Gastrocnemius medialis (tissue), 4 donors: ENCODE measurements at regions not wholly inside any gene's neighbourhood (a gene's known extent, or its start where the extent isn't known, plus 50 kb on each side); places are given as distances from the start of the nearest gene placed in this dataset.

ENCODE experiments used
- POLR2A ChIP-seq, 2 donors: fragments of 450-650 bp; IDR thresholded peaks; one replicate each; pipeline ENCODE4 v1.6.1; 2017; ENCODE audit warnings: antibody characterized with exemption in 2 of 2, mild to moderate bottlenecking in 2 of 2, moderate library complexity in 2 of 2
- TF ChIP-seq, protein P1 (sequence below), 5 experiments: fragments of 450-650 bp in 3 of 5; fragments of 200-600 bp in 2 of 5; sonication (generic) in 2 of 5; IDR thresholded peaks in 4 of 5; conservative IDR thresholded peaks in 1 of 5; 1 replicate in 4 of 5; 2 replicates in 1 of 5; pipeline ENCODE4 v1.5.1; 2016 to 2019; ENCODE audit warnings: antibody characterized with exemption in 5 of 5, mild to moderate bottlenecking in 3 of 5, moderate library complexity in 3 of 5

DNA sequence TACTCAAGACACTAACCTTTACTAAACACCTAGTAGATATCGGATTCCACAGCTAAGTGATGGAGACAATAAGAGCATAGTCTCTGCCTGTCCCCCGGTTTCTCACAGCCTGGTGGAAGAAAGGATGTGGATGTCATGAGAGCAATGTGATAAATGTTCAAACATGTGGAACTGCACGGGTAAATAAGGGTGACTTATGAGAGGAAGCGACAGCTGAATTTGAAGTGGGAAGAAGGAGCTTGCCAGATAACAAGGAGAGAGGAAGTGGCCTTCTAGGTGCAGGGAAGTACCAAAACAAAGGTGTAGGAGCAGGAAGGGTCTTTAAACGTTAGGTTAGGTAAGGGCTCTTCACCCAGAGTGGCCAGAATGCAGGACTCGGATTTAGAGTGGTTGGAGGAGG is 178.6 kb upstream of the NRIP1 start:
- no peak for TF ChIP-seq POLR2A (IDR thresholded peaks at IDR 0.05)
- TF ChIP-seq, protein P1, sequence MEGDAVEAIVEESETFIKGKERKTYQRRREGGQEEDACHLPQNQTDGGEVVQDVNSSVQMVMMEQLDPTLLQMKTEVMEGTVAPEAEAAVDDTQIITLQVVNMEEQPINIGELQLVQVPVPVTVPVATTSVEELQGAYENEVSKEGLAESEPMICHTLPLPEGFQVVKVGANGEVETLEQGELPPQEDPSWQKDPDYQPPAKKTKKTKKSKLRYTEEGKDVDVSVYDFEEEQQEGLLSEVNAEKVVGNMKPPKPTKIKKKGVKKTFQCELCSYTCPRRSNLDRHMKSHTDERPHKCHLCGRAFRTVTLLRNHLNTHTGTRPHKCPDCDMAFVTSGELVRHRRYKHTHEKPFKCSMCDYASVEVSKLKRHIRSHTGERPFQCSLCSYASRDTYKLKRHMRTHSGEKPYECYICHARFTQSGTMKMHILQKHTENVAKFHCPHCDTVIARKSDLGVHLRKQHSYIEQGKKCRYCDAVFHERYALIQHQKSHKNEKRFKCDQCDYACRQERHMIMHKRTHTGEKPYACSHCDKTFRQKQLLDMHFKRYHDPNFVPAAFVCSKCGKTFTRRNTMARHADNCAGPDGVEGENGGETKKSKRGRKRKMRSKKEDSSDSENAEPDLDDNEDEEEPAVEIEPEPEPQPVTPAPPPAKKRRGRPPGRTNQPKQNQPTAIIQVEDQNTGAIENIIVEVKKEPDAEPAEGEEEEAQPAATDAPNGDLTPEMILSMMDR (IDR thresholded peaks at IDR 0.05 in 4 of 5, conservative IDR thresholded peaks at IDR 0.05 in 1 of 5), result no peak
